ENCODE measurements at regions not wholly inside any gene's neighbourhood (a gene's known extent, or its start where the extent isn't known, plus 50 kb on each side); places are given as distances from the start of the nearest gene placed in this dataset.

DNA sequence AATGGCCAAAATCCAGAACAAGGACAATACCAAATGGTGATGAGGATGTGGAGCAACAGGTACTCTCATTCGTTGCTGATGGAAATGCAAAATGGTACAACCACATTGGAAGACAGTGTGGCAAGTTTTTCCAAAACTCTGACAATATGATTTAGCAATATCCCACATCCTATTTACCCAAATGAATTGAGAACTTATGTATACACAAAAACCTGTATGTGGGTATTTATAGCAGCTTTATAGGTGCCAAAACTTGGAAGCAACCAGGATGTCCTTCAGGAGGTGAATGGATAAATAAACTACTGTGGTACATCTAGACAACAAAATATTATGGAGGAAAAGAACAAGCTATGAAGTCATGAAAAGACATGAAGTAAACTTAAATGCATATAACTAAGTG is 156.5 kb downstream of the TFAP2A start:
- TF ChIP-seq POLR2A (IDR thresholded peaks at IDR 0.05) = no peak
- TF ChIP-seq, protein P1, sequence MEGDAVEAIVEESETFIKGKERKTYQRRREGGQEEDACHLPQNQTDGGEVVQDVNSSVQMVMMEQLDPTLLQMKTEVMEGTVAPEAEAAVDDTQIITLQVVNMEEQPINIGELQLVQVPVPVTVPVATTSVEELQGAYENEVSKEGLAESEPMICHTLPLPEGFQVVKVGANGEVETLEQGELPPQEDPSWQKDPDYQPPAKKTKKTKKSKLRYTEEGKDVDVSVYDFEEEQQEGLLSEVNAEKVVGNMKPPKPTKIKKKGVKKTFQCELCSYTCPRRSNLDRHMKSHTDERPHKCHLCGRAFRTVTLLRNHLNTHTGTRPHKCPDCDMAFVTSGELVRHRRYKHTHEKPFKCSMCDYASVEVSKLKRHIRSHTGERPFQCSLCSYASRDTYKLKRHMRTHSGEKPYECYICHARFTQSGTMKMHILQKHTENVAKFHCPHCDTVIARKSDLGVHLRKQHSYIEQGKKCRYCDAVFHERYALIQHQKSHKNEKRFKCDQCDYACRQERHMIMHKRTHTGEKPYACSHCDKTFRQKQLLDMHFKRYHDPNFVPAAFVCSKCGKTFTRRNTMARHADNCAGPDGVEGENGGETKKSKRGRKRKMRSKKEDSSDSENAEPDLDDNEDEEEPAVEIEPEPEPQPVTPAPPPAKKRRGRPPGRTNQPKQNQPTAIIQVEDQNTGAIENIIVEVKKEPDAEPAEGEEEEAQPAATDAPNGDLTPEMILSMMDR (IDR thresholded peaks at IDR 0.05 in 4 of 5, conservative IDR thresholded peaks at IDR 0.05 in 1 of 5) = no peak

GRCh38 chr6:10256113-10256690 is 158.7 kb downstream of the TFAP2A start:
- intact Hi-C loops (cut with DNase I; ENCODE audit: low total_unique reads) = no loop called here
- Histone ChIP-seq H3K4me1 (no peaks in the 10 kb centered on the region), H3K36me3 (no peaks in the 10 kb centered on the region), H3K4me3 (no peak overlapping the region), H3K27me3 (no peaks in the 10 kb centered on the region), H3K27ac (no peak overlapping the region), H3K9me3 (peaks cover 0 to 6% (median 0%) of the 10 kb centered on the region in 3 donors)
- in situ Hi-C loops (cut with MboI; ENCODE audit: low sequenced_read_pairs in 4 of 4) = no loop called here
- DNase-seq (no peak), ATAC-seq (no peak)
- TF ChIP-seq, protein P1 (IDR thresholded peaks at IDR 0.05 in 4 of 5, conservative IDR thresholded peaks at IDR 0.05 in 1 of 5) = peak in 1 of 5 experiments; percentile 18
- no peak for TF ChIP-seq POLR2A (IDR thresholded peaks at IDR 0.05)

More for the DNA sequence above, 156.5 kb downstream of the TFAP2A start:
- no peak for ATAC-seq
- Histone ChIP-seq H3K27me3 (no peaks in the 10 kb centered on the region), H3K36me3 (no peaks in the 10 kb centered on the region), H3K9me3 (peaks cover 0 to 6% (median 0%) of the 10 kb centered on the region in 3 donors), H3K4me1 (no peaks in the 10 kb centered on the region), H3K4me3 (no peak overlapping the region), H3K27ac (no peak overlapping the region)
- intact Hi-C loops (cut with DNase I; ENCODE audit: low total_unique reads) = no loop called here
- no peak for DNase-seq
- in situ Hi-C loops (cut with MboI; ENCODE audit: low sequenced_read_pairs in 4 of 4) = no loop called here

DNA sequence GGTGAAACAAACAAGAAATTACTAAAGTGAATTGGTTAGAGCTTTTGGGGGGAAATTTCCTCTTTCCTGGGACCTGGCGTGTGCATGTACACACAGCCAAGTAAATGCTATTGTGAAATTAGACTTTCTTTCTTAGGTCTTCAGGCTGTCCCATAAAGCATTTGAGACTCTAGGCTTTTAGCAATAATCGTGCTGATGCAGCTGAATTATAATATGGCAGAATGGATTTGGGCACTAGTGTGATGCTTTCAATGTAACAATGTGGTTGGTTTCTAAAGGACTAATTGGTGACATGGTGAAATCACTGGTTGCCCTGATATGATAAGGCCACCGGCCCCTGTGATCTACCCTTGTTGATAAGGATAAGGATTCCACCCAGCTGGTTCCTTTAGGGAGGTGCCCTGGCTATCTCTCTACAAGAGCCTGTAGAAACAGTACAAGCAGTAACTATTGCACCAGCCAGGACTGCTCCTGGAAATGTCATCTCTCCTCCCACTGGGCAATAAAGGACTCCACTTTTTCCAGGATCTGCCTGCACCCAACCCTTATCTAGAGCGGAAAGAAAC is 164.1 kb downstream of the TFAP2A start:
- TF ChIP-seq POLR2A (IDR thresholded peaks at IDR 0.05) = no peak
- TF ChIP-seq, protein P1 (IDR thresholded peaks at IDR 0.05 in 4 of 5, conservative IDR thresholded peaks at IDR 0.05 in 1 of 5) = no peak
- no peaks in the 10 kb centered on the region for H3K4me1 ChIP-seq
- in situ Hi-C loops (cut with MboI; ENCODE audit: low sequenced_read_pairs in 4 of 4) = no loop called here

DNA sequence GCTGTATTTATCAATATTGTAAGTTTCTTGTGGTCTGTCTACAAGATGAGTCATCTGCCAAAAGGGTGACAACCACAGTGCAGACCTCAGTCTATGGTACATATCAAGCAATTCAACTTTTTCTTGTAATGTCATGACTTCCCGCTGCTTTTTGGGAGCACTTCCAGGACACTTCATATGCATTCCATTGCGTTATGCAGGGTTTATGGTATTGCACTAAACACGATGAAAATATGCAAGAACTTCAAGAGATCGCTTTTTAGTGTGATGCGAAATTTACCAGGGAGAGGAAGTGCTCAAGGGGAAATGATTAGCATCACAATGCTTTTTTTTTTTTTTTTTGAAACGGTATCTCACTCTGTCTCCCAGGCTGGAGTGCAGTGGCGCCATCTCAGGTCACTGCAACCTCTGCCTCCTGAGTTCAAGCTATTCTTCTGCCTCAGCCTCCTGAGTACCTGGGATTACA is 166.5 kb downstream of the TFAP2A start:
- in situ Hi-C loops (cut with MboI; ENCODE audit: low sequenced_read_pairs in 4 of 4) (no loop called here), intact Hi-C loops (cut with DNase I; ENCODE audit: low total_unique reads) (no loop called here)
- no peaks in the 10 kb centered on the region for H3K36me3 ChIP-seq
- no peaks in the 10 kb centered on the region for H3K27me3 ChIP-seq
- no peak overlapping the region for H3K27ac ChIP-seq
- DNase-seq (no peak), ATAC-seq (no peak)
- TF ChIP-seq POLR2A (IDR thresholded peaks at IDR 0.05) = no peak
- TF ChIP-seq, protein P1 (IDR thresholded peaks at IDR 0.05 in 4 of 5, conservative IDR thresholded peaks at IDR 0.05 in 1 of 5) = no peak
- no peaks in the 10 kb centered on the region for H3K9me3 ChIP-seq
- no peaks in the 10 kb centered on the region for H3K4me1 ChIP-seq
- H3K4me3 ChIP-seq = no peak overlapping the region

More for the DNA sequence above, 164.1 kb downstream of the TFAP2A start:
- no peak for ATAC-seq
- intact Hi-C loops (cut with DNase I; ENCODE audit: low total_unique reads) = no loop called here
- DNase-seq = no peak
- Histone ChIP-seq H3K36me3 (no peaks in the 10 kb centered on the region), H3K27ac (no peak overlapping the region), H3K4me3 (no peak overlapping the region), H3K27me3 (no peaks in the 10 kb centered on the region), H3K9me3 (no peaks in the 10 kb centered on the region)

Data from gastrocnemius medialis (tissue), 4 donors.